Smooth muscle cell (in vitro differentiated cells): ENCODE measurements at regions not wholly inside any gene's neighbourhood (a gene's known extent, or its start where the extent isn't known, plus 50 kb on each side); places are given as distances from the start of the nearest gene placed in this dataset.

Source experiments
- DNase-seq: peaks from one replicate; lab custom pipeline; 2025; ENCODE audit not compliant: unreplicated experiment; lab: John Stamatoyannopoulos, UW
- H2AFZ ChIP-seq: fragments of 200-600 bp; sonication (generic); 2 replicates; pipeline ENCODE4 v1.6.0; 2016; ENCODE audit warnings: antibody characterized with exemption, low read depth, mild to moderate bottlenecking
- H3F3A ChIP-seq: fragments of 200-600 bp; sonication (generic); 2 replicates; pipeline ENCODE4 v1.6.0; 2017; ENCODE audit warnings: antibody characterized with exemption, low read depth
- H3K27ac ChIP-seq: fragments of 200-600 bp; sonication (generic); 2 replicates; pipeline ENCODE4 v1.5.1; 2016; ENCODE audit warnings: low read depth, mild to moderate bottlenecking
- H3K27me3 ChIP-seq: fragments of 200-600 bp; sonication (generic); 2 replicates; pipeline ENCODE4 v1.6.1; 2016; ENCODE audit warnings: low read depth, mild to moderate bottlenecking
- H3K36me3 ChIP-seq: fragments of 200-600 bp; sonication (generic); 2 replicates; pipeline ENCODE4 v1.5.1; 2016; ENCODE audit warnings: low read depth
- H3K4me1 ChIP-seq: fragments of 200-600 bp; sonication (generic); 2 replicates; pipeline ENCODE4 v1.5.1; 2016; ENCODE audit warnings: low read depth
- H3K4me2 ChIP-seq: fragments of 200-600 bp; sonication (generic); 2 replicates; pipeline ENCODE4 v1.6.0; 2016; ENCODE audit warnings: mild to moderate bottlenecking
- H3K4me3 ChIP-seq: fragments of 200-600 bp; sonication (generic); 2 replicates; pipeline ENCODE4 v1.5.1; 2016; ENCODE audit warnings: mild to moderate bottlenecking
- H3K79me2 ChIP-seq: fragments of 200-600 bp; sonication (generic); 2 replicates; pipeline ENCODE4 v1.6.0; 2016; ENCODE audit warnings: low read depth, mild to moderate bottlenecking
- H3K9ac ChIP-seq: fragments of 200-600 bp; sonication (generic); 2 replicates; pipeline ENCODE4 v1.6.0; 2016; ENCODE audit warnings: low read depth
- H3K9me3 ChIP-seq: fragments of 200-600 bp; sonication (generic); replicated peaks from 2 replicates; pipeline ENCODE4 v1.5.1; 2016; ENCODE audit warnings: low read depth
- H4K20me1 ChIP-seq: fragments of 200-600 bp; sonication (generic); 2 replicates; pipeline ENCODE4 v1.6.0; 2016; ENCODE audit warnings: low read depth
- WGBS: methylation state at CpG from one replicate; pipeline ENCODE4 v1.1.7; 2016; ENCODE audit warnings: low lambda C conversion rate; 5-methylcytosine and 5-hydroxymethylcytosine counted together
- TF ChIP-seq, protein P1 (sequence below): fragments of 200-600 bp; sonication (generic); IDR thresholded peaks from 2 replicates; pipeline ENCODE4 v1.5.1; 2017; ENCODE audit warnings: borderline replicate concordance, mild to moderate bottlenecking, antibody characterized with exemption; ENCODE audit not compliant: insufficient read depth, poor library complexity, severe bottlenecking

GRCh38 chr9:104374711-104375110, 129.4 kb upstream of the OR13F1 start:
- H3K9ac ChIP-seq, result no peak overlapping the region
- no peaks in the 10 kb centered on the region for H3K79me2 ChIP-seq
- no peaks in the 10 kb centered on the region for H3K9me3 ChIP-seq
- H3K27ac ChIP-seq, result no peak overlapping the region
- no peak overlapping the region for H3K4me3 ChIP-seq
- TF ChIP-seq, protein P1, sequence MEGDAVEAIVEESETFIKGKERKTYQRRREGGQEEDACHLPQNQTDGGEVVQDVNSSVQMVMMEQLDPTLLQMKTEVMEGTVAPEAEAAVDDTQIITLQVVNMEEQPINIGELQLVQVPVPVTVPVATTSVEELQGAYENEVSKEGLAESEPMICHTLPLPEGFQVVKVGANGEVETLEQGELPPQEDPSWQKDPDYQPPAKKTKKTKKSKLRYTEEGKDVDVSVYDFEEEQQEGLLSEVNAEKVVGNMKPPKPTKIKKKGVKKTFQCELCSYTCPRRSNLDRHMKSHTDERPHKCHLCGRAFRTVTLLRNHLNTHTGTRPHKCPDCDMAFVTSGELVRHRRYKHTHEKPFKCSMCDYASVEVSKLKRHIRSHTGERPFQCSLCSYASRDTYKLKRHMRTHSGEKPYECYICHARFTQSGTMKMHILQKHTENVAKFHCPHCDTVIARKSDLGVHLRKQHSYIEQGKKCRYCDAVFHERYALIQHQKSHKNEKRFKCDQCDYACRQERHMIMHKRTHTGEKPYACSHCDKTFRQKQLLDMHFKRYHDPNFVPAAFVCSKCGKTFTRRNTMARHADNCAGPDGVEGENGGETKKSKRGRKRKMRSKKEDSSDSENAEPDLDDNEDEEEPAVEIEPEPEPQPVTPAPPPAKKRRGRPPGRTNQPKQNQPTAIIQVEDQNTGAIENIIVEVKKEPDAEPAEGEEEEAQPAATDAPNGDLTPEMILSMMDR, result no peak
- no peaks in the 10 kb centered on the region for H4K20me1 ChIP-seq
- no peaks in the 10 kb centered on the region for H3F3A ChIP-seq
- WGBS, result 89% methylated on average over 3 of the region's 3 CpGs
- no peak for DNase-seq
- no peak overlapping the region for H3K4me2 ChIP-seq
- H3K27me3 ChIP-seq, result no peaks in the 10 kb centered on the region
- H3K36me3 ChIP-seq, result no peaks in the 10 kb centered on the region
- H2AFZ ChIP-seq, result no peak overlapping the region
- no peaks in the 10 kb centered on the region for H3K4me1 ChIP-seq

DNA sequence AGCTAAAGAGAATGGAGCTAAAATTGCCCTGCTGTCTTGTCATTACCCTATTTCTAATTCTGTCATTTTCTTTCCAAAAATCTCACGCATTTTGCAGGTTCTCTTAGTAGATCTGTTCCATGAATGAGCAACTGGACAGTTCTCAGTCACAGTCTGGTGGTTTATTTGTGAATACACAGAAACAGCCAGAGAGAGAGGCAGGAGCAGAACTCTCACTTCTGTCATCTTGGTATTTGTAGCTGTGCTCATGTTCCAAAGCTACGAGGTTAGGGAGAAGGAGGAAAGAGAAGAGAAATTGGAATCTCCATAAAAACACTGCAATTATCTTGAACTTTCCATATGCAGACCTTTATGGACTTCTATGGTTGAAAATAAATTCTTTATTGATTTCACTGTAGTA, 118.0 kb upstream of the OR13F1 start:
- H2AFZ ChIP-seq, result no peak overlapping the region
- H3K79me2 ChIP-seq, result no peaks in the 10 kb centered on the region
- H3K4me3 ChIP-seq, result no peak overlapping the region
- WGBS, result 72% methylated on average over 2 of the region's 2 CpGs
- H3K9me3 ChIP-seq, result no peaks in the 10 kb centered on the region
- H3F3A ChIP-seq, result no peaks in the 10 kb centered on the region
- H3K4me1 ChIP-seq, result no peaks in the 10 kb centered on the region
- TF ChIP-seq, protein P1, result no peak
- no peak overlapping the region for H3K27ac ChIP-seq
- no peak for DNase-seq
- no peak overlapping the region for H3K9ac ChIP-seq
- H4K20me1 ChIP-seq, result no peaks in the 10 kb centered on the region
- no peaks in the 10 kb centered on the region for H3K36me3 ChIP-seq
- no peak overlapping the region for H3K4me2 ChIP-seq
- peaks cover 13% of the 10 kb centered on the region for H3K27me3 ChIP-seq

GRCh38 chr9:104386425-104387069, 117.5 kb upstream of the OR13F1 start:
- no peaks in the 10 kb centered on the region for H3F3A ChIP-seq
- DNase-seq, result no peak
- H3K9me3 ChIP-seq, result no peaks in the 10 kb centered on the region
- H3K27ac ChIP-seq, result no peak overlapping the region
- H3K4me2 ChIP-seq, result no peak overlapping the region
- no peaks in the 10 kb centered on the region for H3K79me2 ChIP-seq
- H4K20me1 ChIP-seq, result no peaks in the 10 kb centered on the region
- no peak overlapping the region for H2AFZ ChIP-seq
- no peaks in the 10 kb centered on the region for H3K36me3 ChIP-seq
- no peaks in the 10 kb centered on the region for H3K4me1 ChIP-seq
- 4% methylated on average over 1 of the region's 1 CpG for WGBS
- TF ChIP-seq, protein P1, result peak; percentile 71
- no peak overlapping the region for H3K4me3 ChIP-seq
- H3K9ac ChIP-seq, result no peak overlapping the region
- peaks cover 13% of the 10 kb centered on the region for H3K27me3 ChIP-seq

DNA sequence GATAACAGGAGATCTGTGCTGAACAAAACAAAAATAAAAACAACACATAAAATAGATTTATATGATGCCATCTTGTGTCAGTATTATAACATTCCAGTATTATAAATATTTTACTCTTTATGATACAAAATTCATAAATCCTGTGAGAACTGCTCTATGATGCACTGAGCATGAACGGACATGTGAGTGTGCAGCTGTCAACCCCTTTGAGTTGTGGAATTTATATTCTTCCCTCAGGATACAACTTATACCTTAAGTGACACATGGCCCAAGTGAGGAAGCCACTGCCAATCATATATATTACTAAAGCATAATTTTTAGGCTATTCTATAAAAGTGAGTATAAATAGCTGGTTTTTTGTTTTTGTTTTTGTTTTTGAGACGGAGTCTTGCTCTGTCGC, 116.0 kb upstream of the OR13F1 start:
- Histone ChIP-seq H3K4me3 (no peak overlapping the region), H3K4me2 (no peak overlapping the region), H3K79me2 (no peaks in the 10 kb centered on the region), H3K9me3 (no peaks in the 10 kb centered on the region), H3K27me3 (peaks cover 13% of the 10 kb centered on the region), H3K27ac (no peak overlapping the region), H3K36me3 (no peaks in the 10 kb centered on the region), H3K9ac (no peak overlapping the region), H4K20me1 (no peaks in the 10 kb centered on the region), H2AFZ (no peak overlapping the region), H3F3A (no peaks in the 10 kb centered on the region), H3K4me1 (no peaks in the 10 kb centered on the region)
- 88% methylated on average over 3 of the region's 3 CpGs for WGBS
- TF ChIP-seq, protein P1, result no peak
- DNase-seq, result no peak
